A549 (cell line): ENCODE measurements at regions not wholly inside any gene's neighbourhood (a gene's known extent, or its start where the extent isn't known, plus 50 kb on each side); places are given as distances from the start of the nearest gene placed in this dataset.
A peak's percentile ranks its signal among the peaks of the same experiment; 100 is the strongest.

Source experiments
- ATAC-seq, 2 experiments: fragments of 200-7000 bp in 1 of 2; fragments of >200 bp in 1 of 2; cut with Nextera tagmentation in 1 of 2; cut with Tn5 transposase in 1 of 2; 3 replicates each; pipeline versions ENCODE4 v1.8.0 to v1.9.1; 2018 to 2020; ENCODE audit warnings: mild to moderate bottlenecking in 1 of 2, moderate library complexity in 1 of 2
- CTCF ChIA-PET: fragments of 300-600 bp; sonication (Branson Sonifier 250); formaldehyde crosslinking; extraction: SDS; loops from one replicate; lab custom pipeline; 2021; ENCODE audit warnings: antibody characterized with exemption, inconsistent platforms; lab: Yijun Ruan, JAX
- POLR2A ChIA-PET: fragments of 350-600 bp; formaldehyde crosslinking; extraction: SDS; loops from one replicate; lab custom pipeline; 2021; ENCODE audit warnings: antibody characterized with exemption, inconsistent platforms; lab: Yijun Ruan, JAX
- DNase-seq, 2 experiments: peaks; one replicate each; pipeline versions ENCODE4 v3.0.0 to v3.0.0-alpha.2; 2011 to 2016; ENCODE audit warnings: low read depth in 1 of 2, low spot score in 1 of 2
- FAIRE-seq: peaks from 2 replicates; lab custom pipeline; 2011; peaks lifted over from hg19 to GRCh38; lab: Jason Lieb, UNC
- H3K27ac ChIP-seq, 2 experiments: fragments of >200 bp; sonication (Bioruptor Twin); formaldehyde crosslinking; 3 replicates each; pipeline ENCODE4 v1.5.1; 2016 to 2017
- H3K4me1 ChIP-seq: fragments of >200 bp; sonication (Bioruptor Twin); formaldehyde crosslinking; 3 replicates; pipeline ENCODE4 v1.6.1; 2016
- H3K4me2 ChIP-seq: fragments of >200 bp; sonication (Bioruptor Twin); formaldehyde crosslinking; 3 replicates; pipeline ENCODE4 v1.6.1; 2016
- H3K4me3 ChIP-seq: fragments of >200 bp; sonication (Bioruptor Twin); formaldehyde crosslinking; 3 replicates; pipeline ENCODE4 v1.5.1; 2016
- H3K9me3 ChIP-seq: fragments of >200 bp; sonication (Bioruptor Twin); formaldehyde crosslinking; 3 replicates; pipeline ENCODE4 v1.6.1; 2016
- CBX8 ChIP-seq: fragments of 200-600 bp; sonication (generic); IDR thresholded peaks from 2 replicates; pipeline ENCODE4 v1.6.1; 2016
- CEBPB ChIP-seq, 2 experiments: fragments of >200 bp in 1 of 2; sonication (Bioruptor Twin) in 1 of 2; formaldehyde crosslinking in 1 of 2; IDR thresholded peaks; 2 replicates each; pipeline ENCODE4 v1.6.1; 2012 to 2016
- CHD2 ChIP-seq: fragments of 150-350 bp; IDR thresholded peaks from 2 replicates; pipeline ENCODE4 v1.6.1; 2014; ENCODE audit warnings: low read length; ENCODE audit not compliant: partially characterized antibody
- EHF ChIP-seq: fragments of 250-450 bp; sonication (Bioruptor Pico); IDR thresholded peaks from 2 replicates; pipeline ENCODE4 v1.5.0; 2020; ENCODE audit warnings: mild to moderate bottlenecking
- EHMT2 ChIP-seq: fragments of 200-600 bp; sonication (generic); IDR thresholded peaks from 2 replicates; pipeline ENCODE4 v1.6.1; 2016; ENCODE audit warnings: antibody characterized with exemption, low read depth, mild to moderate bottlenecking, moderate library complexity
- GATA3 ChIP-seq: IDR thresholded peaks from 2 replicates; pipeline ENCODE4 v1.6.1; 2012; ENCODE audit warnings: borderline replicate concordance
- HOXA7 ChIP-seq: fragments of 250-450 bp; sonication (Bioruptor Pico); IDR thresholded peaks from 2 replicates; pipeline ENCODE4 v1.5.0; 2020; ENCODE audit warnings: mild to moderate bottlenecking, moderate library complexity
- HOXB13 ChIP-seq: fragments of 250-450 bp; sonication (Bioruptor Pico); IDR thresholded peaks from 2 replicates; pipeline ENCODE4 v1.5.0; 2020; ENCODE audit warnings: low read depth, mild to moderate bottlenecking, moderate library complexity
- HOXB5 ChIP-seq: fragments of 250-450 bp; sonication (Bioruptor Pico); IDR thresholded peaks from 2 replicates; pipeline ENCODE4 v1.5.0; 2020; ENCODE audit warnings: mild to moderate bottlenecking, moderate library complexity
- JUNB ChIP-seq: fragments of >200 bp; sonication (Bioruptor Twin); formaldehyde crosslinking; IDR thresholded peaks from 2 replicates; pipeline ENCODE4 v1.6.1; 2016
- KDM1A ChIP-seq: fragments of 200-600 bp; sonication (generic); IDR thresholded peaks from 2 replicates; pipeline ENCODE4 v1.6.1; 2016; ENCODE audit warnings: low read depth, mild to moderate bottlenecking
- MAFK ChIP-seq: fragments of 450-650 bp; IDR thresholded peaks from 2 replicates; pipeline ENCODE4 v1.6.1; 2014; ENCODE audit not compliant: partially characterized antibody
- MAZ ChIP-seq: fragments of 150-350 bp; IDR thresholded peaks from 2 replicates; pipeline ENCODE4 v1.6.1; 2014; ENCODE audit warnings: antibody characterized with exemption, low read depth, low read length, borderline replicate concordance
- MYC ChIP-seq: IDR thresholded peaks from 2 replicates; pipeline ENCODE4 v1.6.1; 2012; ENCODE audit warnings: mild to moderate bottlenecking, inconsistent platforms, low read length, improper control_type of control experiment, borderline replicate concordance
- NPAS2 ChIP-seq: fragments of 250-450 bp; sonication (Bioruptor Pico); IDR thresholded peaks from 2 replicates; pipeline ENCODE4 v1.8.0; 2022; ENCODE audit warnings: mild to moderate bottlenecking, moderate library complexity, borderline replicate concordance
- POLR2A ChIP-seq: IDR thresholded peaks from 2 replicates; pipeline ENCODE4 v1.6.1; 2012; ENCODE audit warnings: mild to moderate bottlenecking, low read length
- RNF2 ChIP-seq: fragments of 200-600 bp; sonication (generic); IDR thresholded peaks from 2 replicates; pipeline ENCODE4 v1.6.1; 2016; ENCODE audit warnings: low read depth, mild to moderate bottlenecking, antibody characterized with exemption, moderate library complexity, borderline replicate concordance
- SREBF2 ChIP-seq: fragments of 450-650 bp; IDR thresholded peaks from 2 replicates; pipeline ENCODE4 v1.6.1; 2014; ENCODE audit warnings: mild to moderate bottlenecking, moderate library complexity
- TFCP2L1 ChIP-seq: fragments of 250-450 bp; sonication (Bioruptor Pico); IDR thresholded peaks from 2 replicates; pipeline ENCODE4 v1.5.0; 2021; ENCODE audit warnings: mild to moderate bottlenecking
- TP53 ChIP-seq: fragments of 250-450 bp; sonication (Bioruptor Pico); IDR thresholded peaks from 2 replicates; pipeline ENCODE4 v1.5.0; 2021; ENCODE audit warnings: mild to moderate bottlenecking, moderate library complexity
- ZSCAN20 ChIP-seq: fragments of 250-450 bp; sonication (Bioruptor Pico); IDR thresholded peaks from 2 replicates; pipeline ENCODE4 v1.8.0; 2022; ENCODE audit warnings: mild to moderate bottlenecking, moderate library complexity
- WGBS: methylation state at CpG from one replicate; pipeline ENCODE4 v1.1.6; 2017; ENCODE audit errors: missing lambda C conversion rate; 5-methylcytosine and 5-hydroxymethylcytosine counted together
- TF ChIP-seq, protein P1 (sequence below): fragments of 150-350 bp; IDR thresholded peaks from 2 replicates; pipeline ENCODE4 v1.6.1; 2014; ENCODE audit warnings: low read depth, mild to moderate bottlenecking, low read length
- TF ChIP-seq, protein P2 (sequence below): fragments of 200-600 bp; sonication (generic); IDR thresholded peaks from 2 replicates; pipeline ENCODE4 v1.6.1; 2016; ENCODE audit warnings: antibody characterized with exemption, mild to moderate bottlenecking, moderate library complexity
- TF ChIP-seq, protein P3 (sequence below): fragments of 250-450 bp; sonication (Bioruptor Pico); IDR thresholded peaks from 2 replicates; pipeline ENCODE4 v1.5.0; 2020; ENCODE audit warnings: low read depth, mild to moderate bottlenecking, moderate library complexity
- TF ChIP-seq, protein P4 (sequence below): fragments of >200 bp; sonication (Bioruptor Twin); formaldehyde crosslinking; IDR thresholded peaks from 3 replicates; pipeline ENCODE4 v1.5.1; 2016

DNA sequence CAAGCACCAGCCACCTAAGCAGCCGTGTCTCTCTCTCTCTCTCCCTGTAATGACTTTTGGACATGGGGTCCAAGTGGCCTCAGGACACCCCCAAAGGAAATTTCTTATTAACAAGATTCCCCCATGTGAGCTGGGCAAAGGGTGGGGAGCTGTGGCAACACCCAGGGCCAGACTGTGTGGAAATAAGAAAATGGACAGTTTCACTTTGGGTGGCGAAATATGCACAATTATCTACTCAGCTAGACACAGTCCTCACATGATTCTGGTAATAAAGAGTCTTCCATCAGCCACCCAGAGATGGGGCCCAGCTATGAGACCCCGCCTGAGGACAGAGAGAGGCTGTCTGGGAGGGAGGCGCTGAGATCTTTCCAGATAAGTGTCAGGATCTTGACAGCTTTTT lies 96.8 kb upstream of the TPM1 start:
- POLR2A ChIA-PET, result no interaction called here
- TF ChIP-seq RNF2 (no peak), CHD2 (no peak), CBX8 (no peak), ZSCAN20 (no peak), POLR2A (no peak), GATA3 (no peak), CEBPB (IDR thresholded peaks at IDR 0.05) (no peak), HOXB5 (no peak), EHF (CRISPR knock-in tag) (no peak), HOXA7 (no peak), MYC (no peak), JUNB (no peak), SREBF2 (no peak), NPAS2 (no peak), TFCP2L1 (CRISPR knock-in tag) (no peak), TP53 (CRISPR knock-in tag) (no peak)
- TF ChIP-seq, protein P1, sequence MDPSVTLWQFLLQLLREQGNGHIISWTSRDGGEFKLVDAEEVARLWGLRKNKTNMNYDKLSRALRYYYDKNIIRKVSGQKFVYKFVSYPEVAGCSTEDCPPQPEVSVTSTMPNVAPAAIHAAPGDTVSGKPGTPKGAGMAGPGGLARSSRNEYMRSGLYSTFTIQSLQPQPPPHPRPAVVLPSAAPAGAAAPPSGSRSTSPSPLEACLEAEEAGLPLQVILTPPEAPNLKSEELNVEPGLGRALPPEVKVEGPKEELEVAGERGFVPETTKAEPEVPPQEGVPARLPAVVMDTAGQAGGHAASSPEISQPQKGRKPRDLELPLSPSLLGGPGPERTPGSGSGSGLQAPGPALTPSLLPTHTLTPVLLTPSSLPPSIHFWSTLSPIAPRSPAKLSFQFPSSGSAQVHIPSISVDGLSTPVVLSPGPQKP, result no peak
- CTCF ChIA-PET, result interaction anchor here (0.7 to 1.9 kb wide), 7 partner anchors 11 to 164 kb away, joined by 3 to 10 read pairs (median 3); no protein-coding TSS in a partner anchor
- Histone ChIP-seq H3K9me3 (no peaks in the 10 kb centered on the region), H3K4me3 (no peak overlapping the region), H3K4me1 (peaks cover 15% of the 10 kb centered on the region), H3K4me2 (no peak overlapping the region), H3K27ac (peak overlapping the region in 1 of 2 experiments; percentile 11; a peak in 3 of 6 replicates)
- 84% methylated on average over 4 of the region's 4 CpGs for WGBS
- FAIRE-seq (no peak), ATAC-seq (no peak), DNase-seq (no peak)

DNA sequence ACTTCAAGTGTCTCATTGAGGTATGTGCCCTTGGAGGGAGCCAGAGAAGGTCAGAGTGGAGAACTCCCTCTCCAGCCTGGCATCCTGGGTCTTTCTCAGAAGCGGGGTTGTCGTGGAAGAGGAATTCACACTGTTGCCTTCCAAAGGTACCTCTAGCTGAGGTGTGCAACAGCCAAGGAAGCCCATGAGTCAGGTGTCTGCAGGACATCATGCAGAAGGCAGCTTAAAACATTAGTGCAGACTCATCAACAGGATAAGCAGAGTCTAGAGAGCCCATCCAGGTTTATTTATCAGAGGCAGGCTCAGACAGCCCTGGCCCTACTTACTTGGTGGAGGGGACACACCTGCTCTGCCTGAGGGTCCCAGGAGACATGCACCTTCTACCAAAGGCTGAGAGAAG lies 95.6 kb upstream of the TPM1 start:
- no peak for ATAC-seq
- 98% methylated on average over 2 of the region's 2 CpGs for WGBS
- no peak for TF ChIP-seq KDM1A
- no peak for TF ChIP-seq NPAS2
- TF ChIP-seq, protein P2, sequence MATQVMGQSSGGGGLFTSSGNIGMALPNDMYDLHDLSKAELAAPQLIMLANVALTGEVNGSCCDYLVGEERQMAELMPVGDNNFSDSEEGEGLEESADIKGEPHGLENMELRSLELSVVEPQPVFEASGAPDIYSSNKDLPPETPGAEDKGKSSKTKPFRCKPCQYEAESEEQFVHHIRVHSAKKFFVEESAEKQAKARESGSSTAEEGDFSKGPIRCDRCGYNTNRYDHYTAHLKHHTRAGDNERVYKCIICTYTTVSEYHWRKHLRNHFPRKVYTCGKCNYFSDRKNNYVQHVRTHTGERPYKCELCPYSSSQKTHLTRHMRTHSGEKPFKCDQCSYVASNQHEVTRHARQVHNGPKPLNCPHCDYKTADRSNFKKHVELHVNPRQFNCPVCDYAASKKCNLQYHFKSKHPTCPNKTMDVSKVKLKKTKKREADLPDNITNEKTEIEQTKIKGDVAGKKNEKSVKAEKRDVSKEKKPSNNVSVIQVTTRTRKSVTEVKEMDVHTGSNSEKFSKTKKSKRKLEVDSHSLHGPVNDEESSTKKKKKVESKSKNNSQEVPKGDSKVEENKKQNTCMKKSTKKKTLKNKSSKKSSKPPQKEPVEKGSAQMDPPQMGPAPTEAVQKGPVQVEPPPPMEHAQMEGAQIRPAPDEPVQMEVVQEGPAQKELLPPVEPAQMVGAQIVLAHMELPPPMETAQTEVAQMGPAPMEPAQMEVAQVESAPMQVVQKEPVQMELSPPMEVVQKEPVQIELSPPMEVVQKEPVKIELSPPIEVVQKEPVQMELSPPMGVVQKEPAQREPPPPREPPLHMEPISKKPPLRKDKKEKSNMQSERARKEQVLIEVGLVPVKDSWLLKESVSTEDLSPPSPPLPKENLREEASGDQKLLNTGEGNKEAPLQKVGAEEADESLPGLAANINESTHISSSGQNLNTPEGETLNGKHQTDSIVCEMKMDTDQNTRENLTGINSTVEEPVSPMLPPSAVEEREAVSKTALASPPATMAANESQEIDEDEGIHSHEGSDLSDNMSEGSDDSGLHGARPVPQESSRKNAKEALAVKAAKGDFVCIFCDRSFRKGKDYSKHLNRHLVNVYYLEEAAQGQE, result no peak
- no peak for TF ChIP-seq EHMT2
- no peak for TF ChIP-seq HOXB5
- no peak for TF ChIP-seq MAFK
- TF ChIP-seq TP53 (CRISPR knock-in tag), result no peak
- no peak for TF ChIP-seq CEBPB (IDR thresholded peaks at IDR 0.05)
- TF ChIP-seq CBX8, result no peak
- TF ChIP-seq ZSCAN20, result no peak
- TF ChIP-seq, protein P3, sequence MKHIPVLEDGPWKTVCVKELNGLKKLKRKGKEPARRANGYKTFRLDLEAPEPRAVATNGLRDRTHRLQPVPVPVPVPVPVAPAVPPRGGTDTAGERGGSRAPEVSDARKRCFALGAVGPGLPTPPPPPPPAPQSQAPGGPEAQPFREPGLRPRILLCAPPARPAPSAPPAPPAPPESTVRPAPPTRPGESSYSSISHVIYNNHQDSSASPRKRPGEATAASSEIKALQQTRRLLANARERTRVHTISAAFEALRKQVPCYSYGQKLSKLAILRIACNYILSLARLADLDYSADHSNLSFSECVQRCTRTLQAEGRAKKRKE (CRISPR knock-in tag), result no peak
- TF ChIP-seq, protein P4, sequence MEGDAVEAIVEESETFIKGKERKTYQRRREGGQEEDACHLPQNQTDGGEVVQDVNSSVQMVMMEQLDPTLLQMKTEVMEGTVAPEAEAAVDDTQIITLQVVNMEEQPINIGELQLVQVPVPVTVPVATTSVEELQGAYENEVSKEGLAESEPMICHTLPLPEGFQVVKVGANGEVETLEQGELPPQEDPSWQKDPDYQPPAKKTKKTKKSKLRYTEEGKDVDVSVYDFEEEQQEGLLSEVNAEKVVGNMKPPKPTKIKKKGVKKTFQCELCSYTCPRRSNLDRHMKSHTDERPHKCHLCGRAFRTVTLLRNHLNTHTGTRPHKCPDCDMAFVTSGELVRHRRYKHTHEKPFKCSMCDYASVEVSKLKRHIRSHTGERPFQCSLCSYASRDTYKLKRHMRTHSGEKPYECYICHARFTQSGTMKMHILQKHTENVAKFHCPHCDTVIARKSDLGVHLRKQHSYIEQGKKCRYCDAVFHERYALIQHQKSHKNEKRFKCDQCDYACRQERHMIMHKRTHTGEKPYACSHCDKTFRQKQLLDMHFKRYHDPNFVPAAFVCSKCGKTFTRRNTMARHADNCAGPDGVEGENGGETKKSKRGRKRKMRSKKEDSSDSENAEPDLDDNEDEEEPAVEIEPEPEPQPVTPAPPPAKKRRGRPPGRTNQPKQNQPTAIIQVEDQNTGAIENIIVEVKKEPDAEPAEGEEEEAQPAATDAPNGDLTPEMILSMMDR, result no peak
- no peak for TF ChIP-seq HOXB13 (CRISPR knock-in tag)
- TF ChIP-seq MAZ, result no peak
- no peak overlapping the region for H3K4me3 ChIP-seq
- H3K4me2 ChIP-seq, result no peak overlapping the region
- peaks cover 4% of the 10 kb centered on the region; the same call in 2 of the 3 replicates for H3K4me1 ChIP-seq
- DNase-seq, result no peak
- POLR2A ChIA-PET, result no interaction called here
- H3K27ac ChIP-seq, result peak overlapping the region in 1 of 2 experiments; percentile 10; a peak in 1 of 6 replicates
- FAIRE-seq, result no peak
- no peaks in the 10 kb centered on the region for H3K9me3 ChIP-seq
- CTCF ChIA-PET, result interaction anchor here (1.0 to 1.9 kb wide), 2 partner anchors 10 to 27 kb away, joined by 3 to 10 read pairs; no protein-coding TSS in a partner anchor
